Liver (tissue), 8 donors: ENCODE measurements at regions not wholly inside any gene's neighbourhood (a gene's known extent, or its start where the extent isn't known, plus 50 kb on each side); places are given as distances from the start of the nearest gene placed in this dataset.

ENCODE experiments used
- DNase-seq: peaks from one replicate; pipeline ENCODE4 v3.0.0-alpha.2; 2017; ENCODE audit warnings: low spot score
- H3K27ac ChIP-seq, 2 donors: one replicate each; pipeline ENCODE4 v1.7.0; 2013; ENCODE audit warnings: inconsistent platforms in 2 of 2, low read length in 2 of 2, control low read depth in 1 of 2, low read depth in 1 of 2, mild to moderate bottlenecking in 1 of 2
- H3K27me3 ChIP-seq, 4 donors: one replicate each; pipeline versions ENCODE4 v1.6.1 to v1.7.0; 2013; ENCODE audit warnings: low read length in 3 of 4, inconsistent platforms in 1 of 4, mild to moderate bottlenecking in 1 of 4, moderate library complexity in 1 of 4; ENCODE audit not compliant: control insufficient read depth in 4 of 4, insufficient read depth in 4 of 4
- H3K36me3 ChIP-seq, 4 donors: one replicate each; pipeline versions ENCODE4 v1.6.1 to v1.7.0; 2013; ENCODE audit warnings: low read length in 3 of 4, mild to moderate bottlenecking in 3 of 4, low read depth in 1 of 4, moderate library complexity in 1 of 4; ENCODE audit not compliant: control insufficient read depth in 4 of 4, insufficient read depth in 3 of 4
- H3K4me1 ChIP-seq, 4 donors: one replicate each; pipeline versions ENCODE4 v1.6.1 to v1.7.0; 2013; ENCODE audit warnings: low read length in 3 of 4, mild to moderate bottlenecking in 3 of 4, moderate library complexity in 1 of 4; ENCODE audit not compliant: control insufficient read depth in 4 of 4, insufficient read depth in 4 of 4
- H3K4me3 ChIP-seq, 3 donors: one replicate each; pipeline versions ENCODE4 v1.6.1 to v1.7.0; 2013; ENCODE audit warnings: low read length in 3 of 3, control low read depth in 1 of 3, low read depth in 1 of 3, mild to moderate bottlenecking in 1 of 3
- H3K9ac ChIP-seq, 2 donors: one replicate each; pipeline ENCODE4 v1.7.0; 2013; ENCODE audit warnings: low read length in 2 of 2, mild to moderate bottlenecking in 2 of 2, moderate library complexity in 2 of 2, control low read depth in 1 of 2, low read depth in 1 of 2
- H3K9me3 ChIP-seq, 4 donors: one replicate each; pipeline versions ENCODE4 v1.6.1 to v1.7.0; 2013; ENCODE audit warnings: low read length in 3 of 4; ENCODE audit not compliant: control insufficient read depth in 4 of 4
- EGR1 ChIP-seq, 2 donors: IDR thresholded peaks; 2 replicates each; pipeline ENCODE4 v1.6.1; 2016 to 2018; ENCODE audit warnings: antibody characterized with exemption in 2 of 2, low read depth in 2 of 2
- FOXA1 ChIP-seq: IDR thresholded peaks from 2 replicates; pipeline ENCODE4 v1.6.1; 2016; ENCODE audit warnings: antibody characterized with exemption
- FOXA2 ChIP-seq: IDR thresholded peaks from 2 replicates; pipeline ENCODE4 v1.6.1; 2016; ENCODE audit warnings: antibody characterized with exemption
- GABPA ChIP-seq, 2 donors: IDR thresholded peaks in 1 of 2; conservative IDR thresholded peaks in 1 of 2; 2 replicates each; pipeline ENCODE4 v1.6.1; 2016; ENCODE audit warnings: antibody characterized with exemption in 2 of 2, mild to moderate bottlenecking in 1 of 2, moderate library complexity in 1 of 2
- HNF4A ChIP-seq, 2 donors: conservative IDR thresholded peaks; 2 replicates each; pipeline ENCODE4 v1.6.1; 2016; ENCODE audit warnings: antibody characterized with exemption in 2 of 2, mild to moderate bottlenecking in 2 of 2
- HNF4G ChIP-seq: IDR thresholded peaks from 2 replicates; pipeline ENCODE4 v1.6.1; 2016; ENCODE audit warnings: antibody characterized with exemption
- JUND ChIP-seq, 2 donors: IDR thresholded peaks; 2 replicates each; pipeline ENCODE4 v1.6.1; 2016; ENCODE audit warnings: antibody characterized with exemption in 2 of 2
- NR2F2 ChIP-seq: IDR thresholded peaks from 2 replicates; pipeline ENCODE4 v1.6.1; 2016; ENCODE audit warnings: antibody characterized with exemption
- RXRA ChIP-seq, 2 donors: IDR thresholded peaks; 2 replicates each; pipeline ENCODE4 v1.6.1; 2017 to 2018; ENCODE audit warnings: antibody characterized with exemption in 2 of 2, mild to moderate bottlenecking in 1 of 2
- SP1 ChIP-seq: IDR thresholded peaks from 2 replicates; pipeline ENCODE4 v1.6.1; 2018; ENCODE audit warnings: antibody characterized with exemption, mild to moderate bottlenecking
- TAF1 ChIP-seq: conservative IDR thresholded peaks from 2 replicates; pipeline ENCODE4 v1.6.1; 2016; ENCODE audit warnings: antibody characterized with exemption, mild to moderate bottlenecking
- YY1 ChIP-seq: IDR thresholded peaks from 2 replicates; pipeline ENCODE4 v1.6.1; 2016; ENCODE audit warnings: antibody characterized with exemption, mild to moderate bottlenecking
- WGBS: extraction: QIAGEN DNeasy Blood & Tissue Kit; methylation state at CpG from one replicate; pipeline ENCODE4 v1.1.7; 2013; 5-methylcytosine and 5-hydroxymethylcytosine counted together
- TF ChIP-seq, protein P1 (sequence below): fragments of 150-350 bp; IDR thresholded peaks from 2 replicates; pipeline ENCODE4 v1.5.1; 2017; ENCODE audit warnings: improper control_type of control experiment, low read depth, low read length; ENCODE audit not compliant: missing input control
- TF ChIP-seq, protein P2 (sequence below): IDR thresholded peaks from 2 replicates; pipeline ENCODE4 v1.6.1; 2016; ENCODE audit warnings: antibody characterized with exemption
- TF ChIP-seq, protein P3 (sequence below): IDR thresholded peaks from 2 replicates; pipeline ENCODE4 v1.6.1; 2016; ENCODE audit warnings: antibody characterized with exemption, mild to moderate bottlenecking
- TF ChIP-seq, protein P4 (sequence below): IDR thresholded peaks from 2 replicates; pipeline ENCODE4 v1.6.1; 2016; ENCODE audit warnings: antibody characterized with exemption
- TF ChIP-seq, protein P5 (sequence below): IDR thresholded peaks from 2 replicates; pipeline ENCODE4 v1.6.1; 2016; ENCODE audit warnings: antibody characterized with exemption
- donor health status: healthy.
- donor health status: healthy.
- donor health status: healthy.
- donor health status: healthy.
- donor health status: healthy.

DNA sequence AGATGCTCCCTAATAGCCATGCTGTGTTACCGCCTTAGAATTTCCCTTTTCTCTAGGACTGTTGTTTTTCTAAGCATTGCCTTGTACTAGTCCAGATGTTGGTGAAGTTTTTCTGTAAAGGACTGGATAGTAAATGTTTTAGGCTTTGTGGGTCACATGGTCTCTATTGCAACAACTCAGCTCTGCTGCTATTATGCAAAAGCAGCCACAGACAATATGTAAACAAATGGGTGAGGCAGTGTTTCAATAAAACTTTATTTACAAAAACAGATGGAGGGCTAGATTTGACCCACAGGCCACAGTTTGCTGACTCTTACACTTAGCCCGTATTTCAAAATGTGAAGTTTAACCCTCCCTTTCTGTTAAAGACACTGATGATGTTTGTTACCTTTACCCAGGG is 207.6 kb upstream of the MYLIP start:
- no peaks in the 10 kb centered on the region for H3K4me1 ChIP-seq
- no peak overlapping the region for H3K4me3 ChIP-seq
- no peaks in the 10 kb centered on the region for H3K9me3 ChIP-seq
- no peaks in the 10 kb centered on the region for H3K27me3 ChIP-seq
- no peak overlapping the region for H3K9ac ChIP-seq
- TF ChIP-seq NR2F2 (no peak), TAF1 (no peak), YY1 (no peak), SP1 (no peak), JUND (IDR thresholded peaks at IDR 0.05) (no peak), HNF4A (conservative IDR thresholded peaks at IDR 0.05) (no peak), FOXA1 (no peak), RXRA (IDR thresholded peaks at IDR 0.05) (no peak), FOXA2 (no peak), HNF4G (no peak), EGR1 (IDR thresholded peaks at IDR 0.05; ENCODE audit: low read depth in 2 of 2) (no peak), GABPA (IDR thresholded peaks at IDR 0.05 in 1 of 2, conservative IDR thresholded peaks at IDR 0.05 in 1 of 2) (no peak)
- TF ChIP-seq, protein P1, sequence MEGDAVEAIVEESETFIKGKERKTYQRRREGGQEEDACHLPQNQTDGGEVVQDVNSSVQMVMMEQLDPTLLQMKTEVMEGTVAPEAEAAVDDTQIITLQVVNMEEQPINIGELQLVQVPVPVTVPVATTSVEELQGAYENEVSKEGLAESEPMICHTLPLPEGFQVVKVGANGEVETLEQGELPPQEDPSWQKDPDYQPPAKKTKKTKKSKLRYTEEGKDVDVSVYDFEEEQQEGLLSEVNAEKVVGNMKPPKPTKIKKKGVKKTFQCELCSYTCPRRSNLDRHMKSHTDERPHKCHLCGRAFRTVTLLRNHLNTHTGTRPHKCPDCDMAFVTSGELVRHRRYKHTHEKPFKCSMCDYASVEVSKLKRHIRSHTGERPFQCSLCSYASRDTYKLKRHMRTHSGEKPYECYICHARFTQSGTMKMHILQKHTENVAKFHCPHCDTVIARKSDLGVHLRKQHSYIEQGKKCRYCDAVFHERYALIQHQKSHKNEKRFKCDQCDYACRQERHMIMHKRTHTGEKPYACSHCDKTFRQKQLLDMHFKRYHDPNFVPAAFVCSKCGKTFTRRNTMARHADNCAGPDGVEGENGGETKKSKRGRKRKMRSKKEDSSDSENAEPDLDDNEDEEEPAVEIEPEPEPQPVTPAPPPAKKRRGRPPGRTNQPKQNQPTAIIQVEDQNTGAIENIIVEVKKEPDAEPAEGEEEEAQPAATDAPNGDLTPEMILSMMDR: no peak
- TF ChIP-seq, protein P2, sequence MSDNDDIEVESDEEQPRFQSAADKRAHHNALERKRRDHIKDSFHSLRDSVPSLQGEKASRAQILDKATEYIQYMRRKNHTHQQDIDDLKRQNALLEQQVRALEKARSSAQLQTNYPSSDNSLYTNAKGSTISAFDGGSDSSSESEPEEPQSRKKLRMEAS: no peak
- TF ChIP-seq, protein P3, sequence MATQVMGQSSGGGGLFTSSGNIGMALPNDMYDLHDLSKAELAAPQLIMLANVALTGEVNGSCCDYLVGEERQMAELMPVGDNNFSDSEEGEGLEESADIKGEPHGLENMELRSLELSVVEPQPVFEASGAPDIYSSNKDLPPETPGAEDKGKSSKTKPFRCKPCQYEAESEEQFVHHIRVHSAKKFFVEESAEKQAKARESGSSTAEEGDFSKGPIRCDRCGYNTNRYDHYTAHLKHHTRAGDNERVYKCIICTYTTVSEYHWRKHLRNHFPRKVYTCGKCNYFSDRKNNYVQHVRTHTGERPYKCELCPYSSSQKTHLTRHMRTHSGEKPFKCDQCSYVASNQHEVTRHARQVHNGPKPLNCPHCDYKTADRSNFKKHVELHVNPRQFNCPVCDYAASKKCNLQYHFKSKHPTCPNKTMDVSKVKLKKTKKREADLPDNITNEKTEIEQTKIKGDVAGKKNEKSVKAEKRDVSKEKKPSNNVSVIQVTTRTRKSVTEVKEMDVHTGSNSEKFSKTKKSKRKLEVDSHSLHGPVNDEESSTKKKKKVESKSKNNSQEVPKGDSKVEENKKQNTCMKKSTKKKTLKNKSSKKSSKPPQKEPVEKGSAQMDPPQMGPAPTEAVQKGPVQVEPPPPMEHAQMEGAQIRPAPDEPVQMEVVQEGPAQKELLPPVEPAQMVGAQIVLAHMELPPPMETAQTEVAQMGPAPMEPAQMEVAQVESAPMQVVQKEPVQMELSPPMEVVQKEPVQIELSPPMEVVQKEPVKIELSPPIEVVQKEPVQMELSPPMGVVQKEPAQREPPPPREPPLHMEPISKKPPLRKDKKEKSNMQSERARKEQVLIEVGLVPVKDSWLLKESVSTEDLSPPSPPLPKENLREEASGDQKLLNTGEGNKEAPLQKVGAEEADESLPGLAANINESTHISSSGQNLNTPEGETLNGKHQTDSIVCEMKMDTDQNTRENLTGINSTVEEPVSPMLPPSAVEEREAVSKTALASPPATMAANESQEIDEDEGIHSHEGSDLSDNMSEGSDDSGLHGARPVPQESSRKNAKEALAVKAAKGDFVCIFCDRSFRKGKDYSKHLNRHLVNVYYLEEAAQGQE: no peak
- TF ChIP-seq, protein P4, sequence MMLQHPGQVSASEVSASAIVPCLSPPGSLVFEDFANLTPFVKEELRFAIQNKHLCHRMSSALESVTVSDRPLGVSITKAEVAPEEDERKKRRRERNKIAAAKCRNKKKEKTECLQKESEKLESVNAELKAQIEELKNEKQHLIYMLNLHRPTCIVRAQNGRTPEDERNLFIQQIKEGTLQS: no peak
- TF ChIP-seq, protein P5, sequence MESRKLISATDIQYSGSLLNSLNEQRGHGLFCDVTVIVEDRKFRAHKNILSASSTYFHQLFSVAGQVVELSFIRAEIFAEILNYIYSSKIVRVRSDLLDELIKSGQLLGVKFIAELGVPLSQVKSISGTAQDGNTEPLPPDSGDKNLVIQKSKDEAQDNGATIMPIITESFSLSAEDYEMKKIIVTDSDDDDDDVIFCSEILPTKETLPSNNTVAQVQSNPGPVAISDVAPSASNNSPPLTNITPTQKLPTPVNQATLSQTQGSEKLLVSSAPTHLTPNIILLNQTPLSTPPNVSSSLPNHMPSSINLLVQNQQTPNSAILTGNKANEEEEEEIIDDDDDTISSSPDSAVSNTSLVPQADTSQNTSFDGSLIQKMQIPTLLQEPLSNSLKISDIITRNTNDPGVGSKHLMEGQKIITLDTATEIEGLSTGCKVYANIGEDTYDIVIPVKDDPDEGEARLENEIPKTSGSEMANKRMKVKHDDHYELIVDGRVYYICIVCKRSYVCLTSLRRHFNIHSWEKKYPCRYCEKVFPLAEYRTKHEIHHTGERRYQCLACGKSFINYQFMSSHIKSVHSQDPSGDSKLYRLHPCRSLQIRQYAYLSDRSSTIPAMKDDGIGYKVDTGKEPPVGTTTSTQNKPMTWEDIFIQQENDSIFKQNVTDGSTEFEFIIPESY: no peak
- 77% methylated on average over 2 of the region's 2 CpGs for WGBS
- no peaks in the 10 kb centered on the region for H3K36me3 ChIP-seq
- no peak for DNase-seq
- no peak overlapping the region for H3K27ac ChIP-seq

DNA sequence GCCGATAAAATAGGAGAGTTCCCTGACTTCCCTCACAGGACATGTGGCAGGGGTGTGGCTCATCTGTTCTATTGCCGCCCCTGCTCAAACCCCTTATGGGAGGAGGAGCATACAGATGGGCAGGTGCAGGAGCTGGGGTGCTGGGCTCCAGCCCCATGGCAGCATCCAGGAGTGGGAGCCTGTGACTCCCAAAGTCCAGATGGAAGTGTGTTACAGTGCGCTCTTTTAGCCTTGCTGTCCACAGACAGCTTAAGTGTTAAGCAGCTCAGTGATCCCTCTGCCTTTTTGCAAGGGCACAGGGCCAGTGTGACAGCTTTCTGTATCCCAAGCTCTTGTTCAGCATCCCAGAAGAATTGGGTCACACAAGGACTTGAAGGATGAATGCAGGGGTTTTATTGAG is 212.3 kb upstream of the MYLIP start:
- DNase-seq: no peak
- no peaks in the 10 kb centered on the region for H3K4me1 ChIP-seq
- 94% methylated on average over 3 of the region's 3 CpGs for WGBS
- H3K27me3 ChIP-seq: no peaks in the 10 kb centered on the region
- H3K9ac ChIP-seq: no peak overlapping the region
- H3K4me3 ChIP-seq: no peak overlapping the region
- no peak overlapping the region for H3K27ac ChIP-seq
- H3K9me3 ChIP-seq: no peaks in the 10 kb centered on the region
- no peaks in the 10 kb centered on the region for H3K36me3 ChIP-seq
- TF ChIP-seq, protein P1: no peak
- TF ChIP-seq, protein P4: no peak
- TF ChIP-seq, protein P5: no peak
- TF ChIP-seq SP1 (no peak), FOXA2 (no peak), NR2F2 (no peak)
